B cell (primary cell): ENCODE measurements at regions not wholly inside any gene's neighbourhood (a gene's known extent, or its start where the extent isn't known, plus 50 kb on each side); places are given as distances from the start of the nearest gene placed in this dataset.

Experiments used
- CTCF ChIP-seq: fragments of 200-600 bp; IDR thresholded peaks from one replicate; pipeline ENCODE4 v1.8.0; 2022; ENCODE audit warnings: antibody characterized with exemption, mild to moderate bottlenecking
- EZH2 ChIP-seq: IDR thresholded peaks from 2 replicates; pipeline ENCODE4 v1.6.1; 2012; ENCODE audit warnings: borderline replicate concordance, low read depth, mild to moderate bottlenecking, moderate library complexity, low read length; ENCODE audit not compliant: insufficient read depth, poor library complexity, severe bottlenecking

GRCh38 chr10:21309427-21309826 is 216.1 kb downstream of the SKIDA1 start:
- TF ChIP-seq CTCF, result no peak
- TF ChIP-seq EZH2, result no peak
